ENCODE measurements at regions not wholly inside any gene's neighbourhood (a gene's known extent, or its start where the extent isn't known, plus 50 kb on each side); places are given as distances from the start of the nearest gene placed in this dataset.

DNA sequence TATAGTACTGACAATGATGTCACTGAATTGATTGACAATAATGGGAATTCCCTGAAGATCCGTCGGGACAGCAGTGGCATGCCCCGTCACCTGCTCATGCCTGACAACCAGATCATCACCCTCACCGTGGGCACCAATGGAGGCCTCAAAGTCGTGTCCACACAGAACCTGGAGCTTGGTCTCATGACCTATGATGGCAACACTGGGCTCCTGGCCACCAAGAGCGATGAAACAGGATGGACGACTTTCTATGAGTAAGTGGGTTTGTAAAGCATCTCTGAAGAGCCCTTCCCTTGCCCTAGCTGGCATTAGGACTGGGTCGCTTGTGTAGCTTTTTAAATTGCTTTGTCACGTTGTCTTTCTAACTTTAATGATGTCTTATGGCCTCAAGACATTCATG lies 72.7 kb upstream of the WWC1 start:
- Histone ChIP-seq H3K36me3 (ENCODE audit: control insufficient read depth in 5 of 5, insufficient read depth in 5 of 5, low read length in 5 of 5) (no peaks in the 10 kb centered on the region), H3K27ac (ENCODE audit: low read depth, low read length) (no peak overlapping the region), H3K27me3 (ENCODE audit: control insufficient read depth in 5 of 5, insufficient read depth in 4 of 5, low read length in 5 of 5) (peaks cover 0 to 2% (median 0%) of the 10 kb centered on the region in 5 donors), H3K4me1 (ENCODE audit: control insufficient read depth in 5 of 5, insufficient read depth in 5 of 5, low read length in 5 of 5) (peaks cover 0 to 19% (median 5%) of the 10 kb centered on the region in 5 donors), H3K9ac (ENCODE audit: low read length in 5 of 5) (no peak overlapping the region), H3K9me3 (ENCODE audit: control insufficient read depth in 5 of 5, low read length in 5 of 5) (no peaks in the 10 kb centered on the region), H3K4me3 (ENCODE audit: low read depth in 1 of 5, low read length in 5 of 5) (no peak overlapping the region)

DNA sequence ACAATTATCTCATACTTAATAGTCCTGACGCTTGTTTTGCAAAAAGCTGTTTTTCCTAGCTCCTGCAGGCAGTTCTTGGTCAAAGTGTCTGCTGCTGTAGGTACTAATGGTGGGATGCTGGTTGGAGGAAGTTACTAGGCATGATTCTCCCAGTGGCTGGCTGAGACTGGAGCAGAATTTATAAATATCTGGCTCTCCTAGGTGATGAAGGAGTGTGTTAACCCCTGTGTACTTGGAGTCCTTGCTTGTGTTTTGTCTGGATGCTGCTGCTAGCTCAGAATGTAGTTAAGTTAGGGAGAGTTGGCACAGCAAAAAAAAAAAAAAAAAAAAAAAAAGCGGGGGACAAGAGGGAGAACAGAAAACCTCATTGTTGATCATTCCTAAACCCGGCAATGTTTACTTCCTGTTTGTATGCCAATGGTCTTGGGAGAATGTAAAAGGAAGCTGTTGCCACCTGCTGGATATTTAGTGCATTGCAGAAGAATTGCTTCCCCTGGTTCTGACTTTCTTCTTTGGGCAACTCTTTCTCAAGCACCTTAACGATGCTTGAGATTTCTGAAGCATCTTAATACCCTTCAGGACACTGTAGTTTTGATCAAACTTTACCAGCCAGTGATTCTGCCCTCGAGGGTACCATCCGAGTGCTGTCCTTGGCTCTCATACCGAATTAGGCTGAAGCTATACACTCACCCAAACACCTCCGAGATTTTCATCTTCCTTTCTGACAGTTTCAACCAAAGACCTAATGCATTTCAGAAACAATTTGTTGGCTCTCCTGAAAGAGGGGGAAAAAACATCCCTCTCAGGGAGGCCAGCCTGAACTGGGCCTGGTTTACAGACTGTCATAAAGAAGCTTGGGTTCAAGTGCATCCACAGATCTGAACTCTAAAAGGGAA lies 71.7 kb upstream of the WWC1 start:
- Histone ChIP-seq H3K4me1 (ENCODE audit: control insufficient read depth in 5 of 5, insufficient read depth in 5 of 5, low read length in 5 of 5) (peaks cover 0 to 19% (median 5%) of the 10 kb centered on the region in 5 donors), H3K4me3 (ENCODE audit: low read depth in 1 of 5, low read length in 5 of 5) (peak overlapping the region in 4 of 5 donors; percentile 9 to 43 (median 26)), H3K9ac (ENCODE audit: low read length in 5 of 5) (no peak overlapping the region), H3K27me3 (ENCODE audit: control insufficient read depth in 5 of 5, insufficient read depth in 4 of 5, low read length in 5 of 5) (peaks cover 0 to 2% (median 0%) of the 10 kb centered on the region in 5 donors), H3K9me3 (ENCODE audit: control insufficient read depth in 5 of 5, low read length in 5 of 5) (no peaks in the 10 kb centered on the region), H3K27ac (ENCODE audit: low read depth, low read length) (no peak overlapping the region), H3K36me3 (ENCODE audit: control insufficient read depth in 5 of 5, insufficient read depth in 5 of 5, low read length in 5 of 5) (no peaks in the 10 kb centered on the region)

GRCh38 chr5:168224085-168224484 lies 67.4 kb upstream of the WWC1 start:
- Histone ChIP-seq H3K27me3 (ENCODE audit: control insufficient read depth in 5 of 5, insufficient read depth in 4 of 5, low read length in 5 of 5) (peaks cover 0 to 3% (median 0%) of the 10 kb centered on the region in 5 donors), H3K27ac (ENCODE audit: low read depth, low read length) (no peak overlapping the region), H3K9me3 (ENCODE audit: control insufficient read depth in 5 of 5, low read length in 5 of 5) (no peaks in the 10 kb centered on the region), H3K4me1 (ENCODE audit: control insufficient read depth in 5 of 5, insufficient read depth in 5 of 5, low read length in 5 of 5) (peaks cover 2 to 24% (median 9%) of the 10 kb centered on the region in 5 donors), H3K4me3 (ENCODE audit: low read depth in 1 of 5, low read length in 5 of 5) (no peak overlapping the region), H3K9ac (ENCODE audit: low read length in 5 of 5) (no peak overlapping the region), H3K36me3 (ENCODE audit: control insufficient read depth in 5 of 5, insufficient read depth in 5 of 5, low read length in 5 of 5) (no peaks in the 10 kb centered on the region)

GRCh38 chr5:168226012-168226411 lies 65.4 kb upstream of the WWC1 start:
- H3K4me3 ChIP-seq (ENCODE audit: low read depth in 1 of 5, low read length in 5 of 5): no peak overlapping the region
- no peak overlapping the region for H3K27ac ChIP-seq (ENCODE audit: low read depth, low read length)
- H3K27me3 ChIP-seq (ENCODE audit: control insufficient read depth in 5 of 5, insufficient read depth in 4 of 5, low read length in 5 of 5): peaks cover 0 to 3% (median 0%) of the 10 kb centered on the region in 5 donors
- peaks cover 0 to 19% (median 4%) of the 10 kb centered on the region in 5 donors for H3K4me1 ChIP-seq (ENCODE audit: control insufficient read depth in 5 of 5, insufficient read depth in 5 of 5, low read length in 5 of 5)
- no peaks in the 10 kb centered on the region for H3K36me3 ChIP-seq (ENCODE audit: control insufficient read depth in 5 of 5, insufficient read depth in 5 of 5, low read length in 5 of 5)
- H3K9ac ChIP-seq (ENCODE audit: low read length in 5 of 5): no peak overlapping the region
- no peaks in the 10 kb centered on the region for H3K9me3 ChIP-seq (ENCODE audit: control insufficient read depth in 5 of 5, low read length in 5 of 5)

- Histone ChIP-seq H3K9me3 (ENCODE audit: control insufficient read depth in 5 of 5, low read length in 5 of 5) (no peaks in the 10 kb centered on the region), H3K9ac (ENCODE audit: low read length in 5 of 5) (no peak overlapping the region), H3K4me3 (ENCODE audit: low read depth in 1 of 5, low read length in 5 of 5) (no peak overlapping the region), H3K36me3 (ENCODE audit: control insufficient read depth in 5 of 5, insufficient read depth in 5 of 5, low read length in 5 of 5) (no peaks in the 10 kb centered on the region), H3K4me1 (ENCODE audit: control insufficient read depth in 5 of 5, insufficient read depth in 5 of 5, low read length in 5 of 5) (peaks cover 0 to 19% (median 4%) of the 10 kb centered on the region in 5 donors), H3K27ac (ENCODE audit: low read depth, low read length) (no peak overlapping the region), H3K27me3 (ENCODE audit: control insufficient read depth in 5 of 5, insufficient read depth in 4 of 5, low read length in 5 of 5) (peaks cover 0 to 3% (median 0%) of the 10 kb centered on the region in 5 donors)
Measured at GRCh38 chr5:168227001-168227400, 64.4 kb upstream of the WWC1 start.

- H3K4me3 ChIP-seq (ENCODE audit: low read depth in 1 of 5, low read length in 5 of 5): no peak overlapping the region
- H3K27me3 ChIP-seq (ENCODE audit: control insufficient read depth in 5 of 5, insufficient read depth in 4 of 5, low read length in 5 of 5): peaks cover 0 to 4% (median 0%) of the 10 kb centered on the region in 5 donors
- H3K27ac ChIP-seq (ENCODE audit: low read depth, low read length): no peak overlapping the region
- peaks cover 0 to 19% (median 4%) of the 10 kb centered on the region in 5 donors for H3K4me1 ChIP-seq (ENCODE audit: control insufficient read depth in 5 of 5, insufficient read depth in 5 of 5, low read length in 5 of 5)
- no peak overlapping the region for H3K9ac ChIP-seq (ENCODE audit: low read length in 5 of 5)
- no peaks in the 10 kb centered on the region for H3K9me3 ChIP-seq (ENCODE audit: control insufficient read depth in 5 of 5, low read length in 5 of 5)
- no peaks in the 10 kb centered on the region for H3K36me3 ChIP-seq (ENCODE audit: control insufficient read depth in 5 of 5, insufficient read depth in 5 of 5, low read length in 5 of 5)
Measured at GRCh38 chr5:168227973-168228615, 63.4 kb upstream of the WWC1 start.

DNA sequence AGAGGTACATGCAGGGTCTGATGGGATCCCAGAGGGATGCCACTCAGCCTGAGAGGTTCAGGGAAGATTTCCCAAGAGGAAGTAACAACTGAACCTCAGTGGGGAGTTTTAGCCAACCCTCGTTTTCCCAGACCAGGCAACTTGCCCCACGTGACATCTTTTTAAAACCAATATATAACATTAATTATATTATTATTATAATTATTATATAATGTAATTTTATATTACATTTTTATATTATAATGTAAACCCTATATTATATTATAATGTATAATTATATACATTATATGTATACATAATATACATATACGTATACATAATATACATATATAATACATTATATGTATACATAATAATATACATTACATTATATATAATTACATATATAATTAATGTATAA lies 62.8 kb upstream of the WWC1 start:
- Histone ChIP-seq H3K27ac (ENCODE audit: low read depth, low read length) (no peak overlapping the region), H3K27me3 (ENCODE audit: control insufficient read depth in 5 of 5, insufficient read depth in 4 of 5, low read length in 5 of 5) (peaks cover 0 to 4% (median 0%) of the 10 kb centered on the region in 5 donors), H3K4me1 (ENCODE audit: control insufficient read depth in 5 of 5, insufficient read depth in 5 of 5, low read length in 5 of 5) (peaks cover 0 to 19% (median 4%) of the 10 kb centered on the region in 5 donors), H3K36me3 (ENCODE audit: control insufficient read depth in 5 of 5, insufficient read depth in 5 of 5, low read length in 5 of 5) (no peaks in the 10 kb centered on the region), H3K9me3 (ENCODE audit: control insufficient read depth in 5 of 5, low read length in 5 of 5) (no peaks in the 10 kb centered on the region), H3K4me3 (ENCODE audit: low read depth in 1 of 5, low read length in 5 of 5) (no peak overlapping the region), H3K9ac (ENCODE audit: low read length in 5 of 5) (no peak overlapping the region)

DNA sequence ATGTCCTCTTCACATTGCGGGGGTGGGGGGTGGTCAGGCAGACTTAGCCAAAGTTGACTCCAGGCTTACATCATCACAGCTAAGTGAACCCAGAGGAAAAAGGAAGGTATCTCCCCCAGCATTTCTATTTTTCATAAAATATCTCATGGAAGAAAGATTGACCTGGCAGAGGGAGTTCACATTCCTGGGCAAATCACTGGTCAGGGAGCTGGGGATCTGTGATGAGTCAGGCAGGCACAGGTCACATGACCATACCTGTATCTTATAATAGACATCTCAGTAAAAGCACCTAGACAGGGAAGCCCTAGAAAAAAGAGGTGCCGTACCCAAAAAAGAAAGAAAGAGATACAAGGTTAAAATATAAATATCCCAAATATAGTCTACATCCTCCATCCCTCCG lies 57.3 kb upstream of the WWC1 start:
- Histone ChIP-seq H3K9ac (ENCODE audit: low read length in 5 of 5) (no peak overlapping the region), H3K27ac (ENCODE audit: low read depth, low read length) (no peak overlapping the region), H3K36me3 (ENCODE audit: control insufficient read depth in 5 of 5, insufficient read depth in 5 of 5, low read length in 5 of 5) (no peaks in the 10 kb centered on the region), H3K27me3 (ENCODE audit: control insufficient read depth in 5 of 5, insufficient read depth in 4 of 5, low read length in 5 of 5) (peaks cover 0 to 4% (median 0%) of the 10 kb centered on the region in 5 donors), H3K9me3 (ENCODE audit: control insufficient read depth in 5 of 5, low read length in 5 of 5) (no peaks in the 10 kb centered on the region), H3K4me3 (ENCODE audit: low read depth in 1 of 5, low read length in 5 of 5) (no peak overlapping the region), H3K4me1 (ENCODE audit: control insufficient read depth in 5 of 5, insufficient read depth in 5 of 5, low read length in 5 of 5) (no peaks in the 10 kb centered on the region)

- H3K27ac ChIP-seq (ENCODE audit: low read depth, low read length): no peak overlapping the region
- peaks cover 0 to 2% (median 0%) of the 10 kb centered on the region in 5 donors for H3K9me3 ChIP-seq (ENCODE audit: control insufficient read depth in 5 of 5, low read length in 5 of 5)
- H3K27me3 ChIP-seq (ENCODE audit: control insufficient read depth in 5 of 5, insufficient read depth in 4 of 5, low read length in 5 of 5): no peaks in the 10 kb centered on the region
- no peaks in the 10 kb centered on the region for H3K36me3 ChIP-seq (ENCODE audit: control insufficient read depth in 5 of 5, insufficient read depth in 5 of 5, low read length in 5 of 5)
- no peak overlapping the region for H3K9ac ChIP-seq (ENCODE audit: low read length in 5 of 5)
- no peak overlapping the region for H3K4me3 ChIP-seq (ENCODE audit: low read depth in 1 of 5, low read length in 5 of 5)
- no peaks in the 10 kb centered on the region for H3K4me1 ChIP-seq (ENCODE audit: control insufficient read depth in 5 of 5, insufficient read depth in 5 of 5, low read length in 5 of 5)
Measured at GRCh38 chr5:168238463-168238862, 53.0 kb upstream of the WWC1 start.

- Histone ChIP-seq H3K27ac (ENCODE audit: low read depth, low read length) (no peak overlapping the region), H3K4me3 (ENCODE audit: low read depth in 1 of 5, low read length in 5 of 5) (no peak overlapping the region), H3K4me1 (ENCODE audit: control insufficient read depth in 5 of 5, insufficient read depth in 5 of 5, low read length in 5 of 5) (no peaks in the 10 kb centered on the region), H3K27me3 (ENCODE audit: control insufficient read depth in 5 of 5, insufficient read depth in 4 of 5, low read length in 5 of 5) (no peaks in the 10 kb centered on the region), H3K9ac (ENCODE audit: low read length in 5 of 5) (no peak overlapping the region), H3K36me3 (ENCODE audit: control insufficient read depth in 5 of 5, insufficient read depth in 5 of 5, low read length in 5 of 5) (no peaks in the 10 kb centered on the region), H3K9me3 (ENCODE audit: control insufficient read depth in 5 of 5, low read length in 5 of 5) (peaks cover 0 to 2% (median 0%) of the 10 kb centered on the region in 5 donors)
Measured at GRCh38 chr5:168239325-168239724, 52.1 kb upstream of the WWC1 start.

Measured in subcutaneous abdominal adipose tissue (tissue), 5 donors.